ENCODE measurements at regions not wholly inside any gene's neighbourhood (a gene's known extent, or its start where the extent isn't known, plus 50 kb on each side); places are given as distances from the start of the nearest gene placed in this dataset. TPM values are rescaled to one million over a fixed set of nuclear protein-coding genes. Genes with fewer than 3 reads are reported as not detected.

Small RNAs in the stretch of these regions (microRNA-seq; reads per million reads assigned to microRNA genes)
- gene MIR4278 (ENCODE audit: borderline number of aligned reads) = not detected
